DMS53 treated with DMSO at 0.1 percent for 48 hours (cell line): ENCODE measurements at regions not wholly inside any gene's neighbourhood (a gene's known extent, or its start where the extent isn't known, plus 50 kb on each side); places are given as distances from the start of the nearest gene placed in this dataset.
A peak's percentile ranks its signal among the peaks of the same experiment; 100 is the strongest.

Experiments used
- DNase-seq: peaks from one replicate; lab custom pipeline; 2025; ENCODE audit not compliant: unreplicated experiment; lab: John Stamatoyannopoulos, UW

- no peak for DNase-seq
These were observed 392.1 kb downstream of the SOX9 start for GRCh38 chr17:72512649-72513556.

GRCh38 chr17:72514321-72514861, 393.6 kb downstream of the SOX9 start:
- DNase-seq = no peak

GRCh38 chr17:72514891-72515290, 394.1 kb downstream of the SOX9 start:
- no peak for DNase-seq

DNA sequence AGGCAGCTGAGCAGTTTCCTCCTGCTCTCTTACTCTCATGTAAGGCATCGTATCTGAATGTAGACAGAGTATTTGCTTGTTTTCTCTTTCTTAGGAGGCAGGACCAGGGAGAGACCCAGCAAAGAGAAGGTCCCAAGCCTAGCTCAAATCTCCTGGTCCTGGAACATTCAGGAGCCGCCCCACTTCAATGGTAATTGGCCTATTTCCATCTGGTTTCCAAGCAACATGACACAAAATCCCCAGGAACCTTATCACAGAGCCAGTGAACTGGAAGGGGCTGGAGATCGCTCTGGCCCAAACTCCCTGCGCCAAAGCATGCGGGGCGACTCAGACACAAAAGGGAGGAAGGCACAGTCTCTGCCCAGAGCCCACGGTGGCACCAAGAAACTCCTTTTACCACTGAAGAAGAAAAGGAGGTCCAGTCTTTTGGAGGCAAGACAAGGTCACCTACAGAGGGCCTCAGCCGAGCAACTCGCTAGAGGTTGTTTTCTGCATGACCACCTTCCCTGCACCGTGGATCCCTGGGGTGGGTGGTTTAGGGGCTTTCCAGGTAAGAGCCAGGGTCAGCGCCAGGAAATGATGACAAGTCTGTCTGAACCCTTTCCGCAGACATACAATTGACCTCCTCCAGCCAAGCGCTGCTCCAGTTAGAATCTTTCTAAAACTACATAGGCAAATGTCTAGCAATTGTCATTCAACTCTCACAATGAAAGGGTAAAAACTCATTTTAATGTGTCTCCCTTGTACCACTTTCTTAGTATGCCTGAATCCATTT, 394.7 kb downstream of the SOX9 start:
- no peak for DNase-seq

DNA sequence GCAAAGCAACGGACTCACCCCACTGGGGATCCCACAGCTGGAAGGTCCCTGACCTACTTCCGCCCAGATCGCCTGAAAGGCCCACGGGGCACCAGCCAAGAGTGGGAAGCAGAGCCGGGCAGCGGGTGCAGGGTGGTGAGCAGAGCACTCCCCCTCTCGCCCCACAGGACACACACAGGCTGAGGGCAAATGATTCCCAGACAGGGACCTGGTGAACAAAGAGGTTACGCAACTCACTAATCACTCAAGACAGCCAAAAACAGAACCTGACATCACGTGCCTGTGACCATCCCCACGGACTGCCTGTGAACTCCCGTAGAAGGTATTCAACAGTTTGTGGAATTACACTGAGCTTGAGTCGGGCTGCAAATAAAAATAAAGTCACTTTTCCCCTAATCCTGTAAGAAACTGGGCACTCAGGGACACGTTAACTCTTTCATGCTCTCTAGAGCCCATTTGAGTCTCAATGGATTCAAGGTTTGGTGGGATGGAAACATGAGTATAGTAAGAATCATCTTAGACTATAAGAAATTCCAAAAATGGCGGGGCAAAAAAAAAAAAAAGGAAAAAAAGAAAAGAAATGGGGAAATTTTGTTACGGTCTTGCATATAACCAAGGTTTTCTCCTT, 396.1 kb downstream of the SOX9 start:
- DNase-seq = no peak

- DNase-seq = no peak
These were observed 396.8 kb downstream of the SOX9 start for GRCh38 chr17:72517413-72518158.

DNA sequence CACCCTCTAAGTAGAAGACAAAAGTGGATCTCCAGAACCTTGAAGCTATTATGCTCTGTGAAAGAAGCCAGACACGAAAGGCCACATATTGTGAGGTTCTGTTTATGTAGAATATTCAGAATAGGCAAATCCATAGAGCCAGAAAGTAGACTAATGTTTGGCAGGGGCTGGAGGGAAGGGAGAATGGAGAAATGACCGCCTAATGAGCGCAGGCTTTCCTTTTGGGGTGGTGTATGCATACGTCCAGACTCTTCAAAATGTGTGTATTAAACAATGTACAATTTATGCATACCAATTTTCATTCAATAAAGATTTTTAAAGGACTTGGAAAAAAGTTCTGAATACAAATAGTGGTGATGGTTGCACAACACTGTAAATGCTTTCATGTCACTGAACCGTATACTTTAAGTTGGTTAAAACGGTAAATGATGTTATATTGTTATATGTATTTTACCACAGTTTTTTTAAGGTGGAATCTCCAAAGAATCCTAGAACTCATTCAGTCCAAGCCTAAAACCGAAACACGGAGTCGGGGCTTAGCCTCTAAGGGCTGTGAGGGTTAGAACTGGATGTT, 397.4 kb downstream of the SOX9 start:
- no peak for DNase-seq

DNA sequence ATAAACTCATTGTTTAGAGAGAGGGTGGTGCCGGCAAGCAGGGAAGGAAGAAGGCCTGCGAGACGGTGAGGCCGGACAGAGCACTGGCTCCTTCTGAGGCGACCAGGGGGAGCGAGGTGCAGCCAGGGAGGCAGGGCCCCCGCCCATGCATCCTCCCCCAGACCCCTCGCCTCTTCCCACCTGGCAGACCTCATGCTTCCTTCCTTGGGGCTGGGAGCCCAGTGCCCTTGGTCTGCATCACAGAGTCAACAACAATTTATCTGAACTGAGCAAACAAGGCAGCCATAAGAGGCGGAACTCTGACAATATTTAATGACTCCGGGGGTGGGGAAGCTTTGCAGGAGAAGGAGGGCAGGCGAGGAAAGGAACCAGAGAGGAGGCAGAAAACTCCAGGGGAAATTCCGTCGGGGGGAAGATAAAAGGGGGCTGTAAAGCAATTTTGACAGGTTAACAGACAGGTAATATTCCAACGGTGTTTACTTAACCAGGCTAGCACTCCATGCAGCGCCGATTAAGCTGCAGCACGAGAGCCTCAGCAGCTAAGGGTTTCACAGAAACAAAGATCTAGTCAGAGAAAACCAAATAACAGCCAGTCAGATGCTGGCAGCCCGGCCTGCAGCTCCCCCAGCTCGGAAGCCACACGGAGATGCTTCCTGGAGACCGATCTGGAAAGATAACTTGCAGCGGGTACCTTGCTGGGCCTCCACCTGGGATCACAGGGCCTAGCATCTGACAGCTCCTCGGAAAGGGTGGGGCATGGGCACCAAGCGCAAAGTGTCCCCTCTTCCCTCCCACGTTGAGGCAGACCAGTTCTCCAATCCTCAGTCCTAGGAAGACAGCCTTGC, 398.2 kb downstream of the SOX9 start:
- peak; percentile 88 for DNase-seq

GRCh38 chr17:72519598-72519936, 398.7 kb downstream of the SOX9 start:
- DNase-seq = no peak

DNA sequence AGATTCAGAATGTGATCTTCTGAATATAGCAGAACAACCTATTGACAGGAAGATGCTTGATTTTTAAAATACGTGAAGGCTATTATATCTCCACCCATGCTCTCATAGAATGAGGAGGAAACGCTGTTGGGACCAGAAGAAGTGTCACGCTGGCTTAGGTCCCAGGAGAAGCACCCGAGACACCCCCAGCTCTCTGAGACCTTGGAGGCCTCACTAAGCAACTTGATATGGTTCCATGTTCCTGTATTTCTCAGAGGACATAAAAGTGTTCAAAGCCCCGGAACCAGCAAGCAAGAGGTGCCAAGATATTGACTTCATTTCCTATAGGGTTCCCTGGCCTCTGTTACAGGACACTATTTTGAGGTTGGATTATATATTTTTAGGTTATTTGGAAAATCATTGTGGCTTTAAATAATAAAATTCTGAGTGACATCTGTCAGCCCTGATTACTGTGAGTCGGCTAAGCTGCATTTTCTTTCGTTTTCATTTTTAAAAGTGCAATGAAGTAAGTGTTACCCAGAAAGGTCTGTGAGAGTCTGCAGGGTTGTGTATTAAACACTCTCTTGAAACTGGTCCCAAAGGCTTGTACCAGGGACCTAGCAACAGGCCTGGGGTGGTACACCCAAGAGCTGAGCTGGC, 400.0 kb downstream of the SOX9 start:
- DNase-seq = no peak

- no peak for DNase-seq
These were observed 402.7 kb downstream of the SOX9 start for GRCh38 chr17:72523491-72523890.

DNA sequence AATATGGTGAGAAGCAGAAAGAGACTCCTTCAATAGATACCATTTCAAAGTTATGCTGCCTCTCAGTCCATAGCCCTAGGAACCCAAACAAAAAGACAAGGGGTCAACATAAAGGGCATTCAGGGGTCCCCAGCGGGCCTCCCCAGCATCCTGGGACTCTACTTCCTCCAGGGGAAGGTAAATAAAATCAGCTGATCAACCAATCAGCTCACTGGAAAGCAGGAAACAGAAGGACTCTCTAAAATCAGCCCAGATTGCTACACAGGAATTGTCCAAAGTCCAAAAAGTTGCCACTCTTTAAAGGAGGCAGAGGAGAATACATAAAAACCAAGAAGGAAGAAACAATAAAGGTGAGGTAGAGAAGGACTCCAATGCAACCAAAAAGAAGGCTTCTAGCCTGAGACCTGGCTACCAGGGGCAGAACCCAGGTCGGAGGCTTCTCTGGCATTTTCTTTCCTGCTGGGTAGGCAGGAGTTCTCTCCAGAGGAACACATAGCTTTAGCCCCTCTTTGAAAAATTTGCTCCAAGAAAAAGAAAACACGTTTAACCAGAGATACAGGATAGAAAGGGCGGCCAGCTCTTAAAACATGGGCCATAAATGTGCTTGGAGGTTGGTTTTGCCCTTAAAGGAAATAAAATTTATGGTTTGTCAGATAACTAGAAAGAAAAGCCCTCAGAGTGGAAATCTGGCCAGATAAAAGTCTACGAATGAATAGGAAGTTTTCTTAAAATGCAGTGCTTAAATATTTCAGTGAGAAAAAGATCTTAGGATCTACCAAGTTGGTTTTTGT, 404.6 kb downstream of the SOX9 start:
- no peak for DNase-seq

GRCh38 chr17:72526769-72527168, 405.9 kb downstream of the SOX9 start:
- DNase-seq = no peak

DNA sequence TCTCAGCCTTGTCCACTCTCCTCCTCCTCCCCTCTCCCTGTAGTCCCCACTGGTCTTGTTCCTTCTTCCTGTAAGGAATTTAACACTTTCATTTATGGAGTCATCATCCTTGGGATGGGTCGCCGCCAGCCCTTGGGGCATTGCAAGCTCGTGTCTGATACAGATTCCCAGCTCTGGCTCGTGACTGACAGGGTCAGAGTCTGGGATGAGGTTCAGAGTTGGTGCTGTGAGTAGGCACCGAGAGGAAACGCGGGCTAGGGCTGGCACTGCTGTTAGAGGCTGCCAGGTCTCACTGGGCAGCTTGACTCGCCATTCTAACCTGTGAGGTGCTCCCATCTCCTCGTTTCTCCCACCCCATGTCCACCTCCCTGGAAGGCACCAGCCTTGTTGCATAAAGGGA, 407.0 kb downstream of the SOX9 start:
- DNase-seq = no peak

GRCh38 chr17:72528683-72529082, 407.9 kb downstream of the SOX9 start:
- no peak for DNase-seq

DNA sequence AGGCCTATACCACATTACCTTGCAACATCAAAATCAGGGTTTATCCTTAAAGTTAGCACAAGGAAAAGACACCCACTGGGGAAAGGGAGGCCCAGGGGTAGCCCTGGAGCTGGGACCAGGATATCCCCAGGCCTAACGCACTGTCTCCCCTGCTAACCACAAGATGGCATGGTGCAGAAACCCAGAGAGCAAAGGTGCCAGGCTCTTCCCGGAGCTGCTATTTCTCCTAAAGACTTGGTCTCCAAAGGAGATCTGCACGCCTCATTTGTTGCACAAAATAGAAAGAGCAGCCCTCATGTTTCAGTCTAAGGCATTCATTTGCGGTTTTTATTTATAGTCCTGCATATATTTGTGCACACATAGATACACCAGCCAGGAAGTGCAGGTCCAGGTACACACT, 408.6 kb downstream of the SOX9 start:
- no peak for DNase-seq

GRCh38 chr17:72530454-72530853, 409.6 kb downstream of the SOX9 start:
- DNase-seq = no peak

DNA sequence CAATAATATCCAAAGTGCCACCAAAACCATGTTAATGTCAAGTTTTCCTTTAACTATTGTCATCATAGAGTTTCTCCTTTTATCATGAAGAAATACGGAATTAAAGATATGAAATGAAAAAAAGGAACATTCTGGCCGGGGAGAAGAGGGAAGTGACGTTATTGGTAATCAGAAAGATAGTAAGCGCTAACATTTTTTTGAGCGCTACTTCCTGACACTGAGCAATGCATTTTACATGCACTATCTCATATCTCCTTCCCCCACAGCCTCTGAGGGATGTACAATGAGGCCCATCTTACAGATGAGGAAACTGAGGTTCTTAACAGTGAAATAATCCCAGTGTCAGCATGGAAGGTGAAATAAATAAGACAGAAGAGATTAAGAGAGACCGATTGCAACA, 410.9 kb downstream of the SOX9 start:
- DNase-seq = no peak
